ENCODE measurements at regions not wholly inside any gene's neighbourhood (a gene's known extent, or its start where the extent isn't known, plus 50 kb on each side); places are given as distances from the start of the nearest gene placed in this dataset.

- DNase-seq, result no peak
These were observed 127.4 kb upstream of the INHBA start for GRCh38 chr7:41830271-41830670.

DNA sequence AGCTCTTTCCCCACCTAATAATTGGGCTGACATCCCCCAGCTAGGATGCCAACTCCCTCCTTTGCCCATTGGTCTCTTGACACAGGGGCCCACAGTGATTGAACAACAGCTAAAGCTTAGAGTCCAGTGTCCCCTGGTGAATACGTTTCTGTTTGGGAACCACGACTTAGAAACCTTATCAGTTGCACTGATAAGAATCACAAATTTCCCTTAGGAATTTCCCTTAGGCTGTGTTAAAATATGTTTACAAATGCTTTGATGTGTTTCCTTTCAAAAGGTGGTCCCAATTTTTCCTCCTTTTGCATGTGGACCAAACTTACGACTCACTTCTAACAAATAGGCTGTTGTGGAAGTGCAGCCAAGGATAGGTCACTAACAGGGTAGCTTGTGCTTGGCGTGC, 126.0 kb upstream of the INHBA start:
- no peak for DNase-seq

GRCh38 chr7:41826641-41827040, 123.8 kb upstream of the INHBA start:
- no peak for DNase-seq

DNA sequence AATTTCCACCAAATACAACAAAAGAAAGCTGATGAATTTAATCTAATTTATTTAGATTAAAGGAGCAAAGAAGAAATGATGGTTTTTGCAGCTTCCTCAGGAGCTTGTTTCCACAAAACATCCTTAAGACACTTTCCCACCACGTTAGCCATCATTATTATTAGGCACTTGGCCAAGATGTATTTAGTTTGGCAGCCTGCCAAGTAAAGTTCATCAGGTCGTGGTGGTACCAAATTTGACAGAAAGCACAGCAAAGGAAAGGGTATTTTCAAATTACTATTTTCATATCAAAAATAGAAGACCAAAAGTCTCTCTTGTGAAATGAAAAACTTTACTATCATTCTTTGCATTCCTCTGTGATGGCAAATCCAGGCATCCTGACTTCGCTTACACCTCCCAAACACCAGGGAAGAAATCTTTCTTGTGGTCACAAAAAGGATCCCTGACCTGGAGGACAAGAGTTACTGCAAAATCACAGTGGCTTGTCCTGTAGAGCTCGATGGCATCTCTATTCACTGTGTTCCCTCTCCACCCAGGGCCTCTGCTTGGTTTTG, 123.1 kb upstream of the INHBA start:
- no peak for DNase-seq

DNA sequence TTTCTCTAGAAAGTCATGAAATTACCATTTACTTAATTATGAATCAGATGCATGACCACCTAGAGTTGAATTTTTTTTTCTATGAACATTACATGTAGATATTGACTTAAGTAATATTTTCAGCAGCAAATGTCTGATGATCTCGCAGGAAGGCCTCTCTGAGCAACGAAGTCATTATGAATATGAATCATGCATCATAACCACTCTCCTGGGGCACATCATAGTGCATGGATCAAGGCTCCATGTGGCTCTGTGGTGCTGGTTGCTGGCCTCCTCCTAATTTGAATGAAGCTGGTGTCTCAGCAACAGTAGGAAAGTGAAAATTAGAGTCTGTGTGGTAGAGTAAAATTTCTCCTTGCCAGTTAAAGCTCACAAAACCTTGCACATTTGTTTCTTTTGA, 121.4 kb upstream of the INHBA start:
- DNase-seq, result no peak

- no peak for DNase-seq
These were observed 119.4 kb upstream of the INHBA start for GRCh38 chr7:41822259-41822817.

DNA sequence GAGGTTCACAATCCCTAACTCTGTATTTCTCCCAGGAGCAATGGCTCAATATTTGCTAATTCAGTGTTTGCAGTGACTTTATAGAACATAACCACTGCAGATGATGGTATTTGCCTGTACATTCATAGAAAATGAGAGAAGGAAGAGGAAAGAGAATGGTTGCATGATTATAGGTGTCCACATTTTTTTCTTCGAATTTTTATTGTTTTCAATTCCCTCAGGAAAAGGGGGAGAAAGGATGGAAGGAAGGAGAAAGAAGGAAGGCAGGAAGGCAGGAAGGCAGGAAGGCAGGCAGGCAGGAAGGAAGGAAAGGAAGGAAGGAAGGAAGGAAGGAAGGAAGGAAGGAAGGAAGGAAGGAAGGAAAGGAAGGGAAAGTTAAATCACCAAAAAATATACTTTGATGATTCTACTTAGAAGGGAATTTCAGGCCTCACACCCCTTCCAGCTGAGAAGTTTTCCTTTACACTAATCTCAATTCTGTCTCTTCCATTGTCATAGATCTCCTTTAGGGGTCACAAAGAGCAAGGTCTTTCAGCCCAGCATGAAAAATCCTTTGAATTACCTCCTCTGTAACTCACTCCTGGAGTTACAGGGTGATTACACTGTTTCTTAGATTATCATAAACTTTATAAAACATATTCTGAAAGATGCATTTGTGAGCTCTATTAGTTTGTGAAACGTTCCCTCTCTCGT, 118.8 kb upstream of the INHBA start:
- no peak for DNase-seq

DNA sequence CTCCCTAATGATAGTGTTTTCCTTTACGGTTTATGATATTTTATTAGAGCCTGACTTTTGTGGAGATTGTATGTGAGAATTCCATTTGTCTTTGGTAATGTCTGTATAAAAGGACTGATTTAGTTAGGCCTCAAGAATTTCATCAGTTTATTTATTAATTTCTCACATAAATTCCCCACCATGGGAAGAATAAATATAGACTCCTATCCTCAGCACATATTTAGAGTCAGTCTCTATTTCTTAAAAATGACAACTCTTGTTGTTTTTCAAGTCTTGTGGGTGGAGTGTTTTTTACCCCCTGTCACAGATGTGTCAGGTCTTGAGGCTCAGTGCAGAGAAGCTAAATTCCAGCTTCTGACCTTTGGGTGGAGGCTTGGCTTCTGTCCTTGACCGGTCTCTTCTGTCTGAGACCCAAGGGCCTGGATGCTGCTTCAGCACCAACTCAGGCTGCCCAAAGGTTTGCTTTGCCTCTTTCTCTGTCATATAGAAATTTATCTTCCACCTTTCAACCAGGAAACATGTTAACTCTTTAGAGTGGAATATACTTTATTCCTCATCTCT, 117.3 kb upstream of the INHBA start:
- no peak for DNase-seq

GRCh38 chr7:41819645-41820044, 116.8 kb upstream of the INHBA start:
- DNase-seq, result no peak

DNA sequence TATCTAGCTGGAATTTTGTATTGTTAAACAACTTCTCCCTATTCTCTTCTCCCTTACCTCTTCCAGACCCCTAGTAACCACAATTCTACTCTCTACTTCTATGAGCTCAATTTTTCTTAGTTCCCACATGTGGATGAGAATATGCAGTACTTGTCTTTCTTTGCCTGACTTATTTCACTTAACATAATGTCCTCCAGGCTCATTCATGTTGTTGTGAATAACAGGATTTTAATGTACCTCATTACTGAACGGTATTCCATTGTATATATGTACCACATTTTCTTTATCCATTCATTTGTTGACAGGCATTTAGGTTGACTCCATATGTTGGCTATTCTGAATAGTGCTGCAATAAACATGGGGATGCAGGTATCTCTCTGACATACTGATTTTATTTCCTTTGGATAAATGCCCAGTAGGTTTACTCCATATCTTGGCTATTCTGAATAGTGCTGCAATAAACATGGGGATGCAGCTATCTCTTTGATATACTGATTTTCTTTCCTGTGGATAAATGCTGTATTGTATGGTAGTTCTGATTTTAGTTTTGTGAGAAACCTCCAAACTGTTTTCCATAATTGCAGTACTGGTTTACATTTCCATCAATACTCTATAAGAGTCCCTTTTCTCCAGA, 116.0 kb upstream of the INHBA start:
- no peak for DNase-seq

GRCh38 chr7:41817386-41817785, 114.5 kb upstream of the INHBA start:
- DNase-seq, result peak; percentile 22 to 53

DNA sequence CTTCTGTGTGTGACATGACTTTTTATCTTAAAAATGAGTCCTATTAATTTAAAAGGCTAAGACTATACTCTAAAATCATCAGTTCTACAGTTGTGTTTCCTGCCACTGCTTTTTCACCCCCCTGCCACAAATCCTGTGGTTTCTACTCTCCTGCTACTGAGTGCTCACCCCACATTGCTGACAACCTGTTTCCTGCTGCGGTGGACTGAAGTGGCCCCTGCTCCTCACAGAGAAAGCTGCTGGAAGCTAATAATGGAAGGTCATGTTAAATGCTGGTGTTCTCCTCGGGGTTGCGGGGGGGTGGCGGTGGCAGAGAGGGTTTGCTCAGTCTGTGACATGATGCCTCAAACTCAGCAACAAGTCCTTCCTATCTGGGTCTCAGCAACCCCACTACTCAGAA, 113.2 kb upstream of the INHBA start:
- peak; percentile 99 for DNase-seq

DNA sequence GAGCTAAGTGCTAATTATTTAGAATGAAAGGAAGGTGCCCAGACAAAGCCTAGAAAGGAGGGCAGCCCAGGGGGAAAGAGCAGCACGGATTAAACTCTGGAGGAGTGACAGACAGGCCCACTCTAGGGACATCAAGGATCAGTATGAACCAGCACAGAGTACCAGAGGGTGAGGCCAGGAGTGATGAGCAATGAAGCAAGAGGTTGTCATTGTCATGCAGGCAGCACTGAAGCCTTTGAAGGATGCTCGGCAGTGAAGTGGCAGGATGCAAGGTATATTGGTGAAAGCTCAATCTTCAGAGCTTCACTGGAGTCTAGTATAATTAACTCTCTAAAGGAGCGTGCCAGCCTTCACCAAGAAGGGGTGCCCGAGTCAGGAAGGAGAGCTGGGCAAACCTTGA, 112.0 kb upstream of the INHBA start:
- DNase-seq, result no peak

GRCh38 chr7:41813286-41813685, 110.4 kb upstream of the INHBA start:
- DNase-seq, result no peak

- DNase-seq, result no peak
These were observed 109.1 kb upstream of the INHBA start for GRCh38 chr7:41811941-41812340.

DNA sequence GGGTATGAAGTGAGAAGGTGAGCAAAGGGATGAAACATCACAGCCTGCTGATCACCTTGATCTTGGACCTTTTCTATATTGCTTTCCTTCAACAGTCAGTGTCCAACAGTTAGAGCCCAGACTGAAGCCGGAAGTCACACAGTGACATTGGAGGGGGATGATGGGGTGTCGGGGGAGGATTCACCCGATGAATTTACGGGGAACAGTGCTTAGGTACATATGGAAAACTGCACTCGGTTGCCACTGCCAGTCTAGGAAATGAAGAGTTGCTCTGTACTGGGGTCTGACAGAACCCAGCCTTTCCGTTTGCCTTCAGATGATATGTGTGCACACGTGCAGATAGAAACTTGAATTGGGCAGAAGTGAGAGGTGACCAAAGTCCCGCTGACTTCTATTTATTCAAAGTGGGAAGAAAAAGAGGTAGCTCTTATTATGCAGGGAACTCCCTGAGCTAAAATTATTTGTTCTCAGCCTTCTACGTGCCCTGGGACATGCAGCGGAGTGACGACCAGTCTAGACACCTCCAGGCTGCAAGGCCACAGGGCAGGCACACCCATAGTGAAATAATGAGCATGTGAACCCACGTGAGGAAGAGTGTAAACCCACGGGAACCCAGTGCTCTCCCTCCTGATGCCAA, 107.2 kb upstream of the INHBA start:
- no peak for DNase-seq

DNA sequence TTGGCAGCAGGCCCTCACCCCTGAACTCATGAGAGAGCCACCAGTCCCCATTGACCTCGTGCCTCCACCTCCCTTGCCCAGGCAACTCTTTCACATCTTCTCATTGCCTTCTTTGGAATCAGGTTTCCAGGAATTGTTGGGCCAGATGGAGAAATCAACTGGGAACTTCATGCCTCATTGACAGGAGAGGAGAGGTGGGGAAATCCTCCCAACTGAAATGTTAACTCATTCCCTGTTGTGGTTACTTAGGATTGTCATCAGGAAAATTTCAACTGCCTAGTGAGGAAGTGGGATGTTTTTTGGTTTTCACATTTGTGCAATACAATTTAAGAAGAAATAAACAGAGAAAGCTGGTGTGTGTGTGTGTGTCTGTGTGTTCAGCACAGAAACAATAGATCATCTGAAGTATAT, 106.6 kb upstream of the INHBA start:
- DNase-seq, result no peak

DNA sequence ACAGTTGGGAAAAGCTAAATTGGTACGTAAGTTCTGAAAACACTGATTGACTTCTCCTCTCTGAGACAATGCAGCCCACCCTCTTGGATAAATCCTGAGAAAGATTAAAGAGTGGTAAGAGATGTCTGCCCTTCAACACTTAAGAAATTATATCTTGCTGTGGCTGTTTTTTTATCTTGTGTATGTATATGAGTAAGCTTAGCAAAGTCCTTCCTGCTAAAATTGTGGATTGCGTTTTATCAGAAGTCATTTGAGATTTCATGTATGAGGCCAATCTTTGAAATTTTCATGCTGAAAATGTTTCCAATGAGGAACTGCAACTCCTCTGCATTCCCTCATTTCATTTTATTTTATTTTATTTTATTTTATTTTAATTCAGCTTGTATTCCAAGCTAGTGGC, 106.2 kb upstream of the INHBA start:
- DNase-seq, result no peak

- no peak for DNase-seq
These were observed 105.7 kb upstream of the INHBA start for GRCh38 chr7:41808541-41808940.

DNA sequence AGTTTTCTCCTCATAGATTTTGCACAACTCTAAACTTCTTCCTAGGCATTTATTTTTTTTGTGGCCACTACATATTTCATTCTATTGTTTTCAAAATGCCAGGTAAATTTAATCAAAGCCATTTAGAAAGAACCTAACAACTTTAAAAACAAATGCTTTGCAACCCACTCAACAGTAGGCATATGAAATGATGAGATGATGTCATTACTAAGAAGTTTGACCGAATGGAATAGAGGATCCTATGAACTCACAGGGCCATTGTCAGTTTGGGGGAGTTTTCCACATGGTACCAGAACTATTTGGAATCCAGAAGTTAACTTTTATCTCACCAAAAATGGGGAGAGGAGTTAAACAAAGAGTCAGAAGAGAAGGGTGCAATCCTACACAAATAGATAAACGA, 100.7 kb upstream of the INHBA start:
- DNase-seq, result no peak

DNA sequence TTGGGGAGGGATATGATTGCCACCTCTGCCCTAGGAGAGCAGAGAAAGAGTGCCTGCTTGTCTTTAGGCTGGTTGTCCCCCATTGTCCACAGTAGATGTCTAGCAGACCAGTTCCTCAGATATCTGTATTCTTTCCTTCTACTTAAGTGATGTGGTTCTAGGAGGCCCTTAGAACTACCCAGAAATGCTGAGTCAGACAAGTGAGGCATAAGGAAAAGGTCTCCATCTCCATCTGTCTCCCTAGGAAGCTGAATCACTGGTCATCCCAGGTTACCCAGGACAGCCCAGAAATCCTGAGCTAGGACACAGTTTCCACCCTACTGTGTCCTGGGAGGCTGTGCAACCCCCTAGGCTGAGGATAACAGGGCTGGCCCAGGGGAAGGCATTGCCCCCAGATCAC, 93.4 kb upstream of the INHBA start:
- no peak for DNase-seq

GRCh38 chr7:41795276-41795833, 92.5 kb upstream of the INHBA start:
- DNase-seq, result no peak

DNA sequence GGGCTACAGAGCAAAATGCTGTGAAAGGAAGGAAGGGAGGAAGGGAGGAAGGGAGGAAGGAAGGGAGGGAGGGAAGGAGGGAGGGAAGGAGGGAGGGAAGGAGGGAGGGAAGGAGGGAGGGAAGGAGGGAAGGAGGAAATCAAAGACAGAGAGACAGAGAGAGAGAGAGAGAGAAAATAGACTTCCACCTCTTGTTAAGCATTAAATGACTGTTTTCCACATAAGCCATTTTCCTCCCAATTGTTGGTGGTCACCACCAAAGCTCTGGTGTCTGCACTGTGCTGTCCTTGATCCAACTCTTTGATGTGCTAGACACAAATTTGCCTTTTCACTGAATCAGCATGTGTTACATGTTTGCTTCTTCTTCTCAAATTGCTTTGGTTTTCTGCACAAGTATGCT, 90.7 kb upstream of the INHBA start:
- DNase-seq, result no peak

Data from Kasumi-1 (cell line).